ENCODE measurements at regions not wholly inside any gene's neighbourhood (a gene's known extent, or its start where the extent isn't known, plus 50 kb on each side); places are given as distances from the start of the nearest gene placed in this dataset.

- ChIA-PET POLR2A (no interaction called here), CTCF (no interaction called here)
- Histone ChIP-seq H3K27ac (ENCODE audit: extremely low read depth, low read depth, low read length) (no peak overlapping the region), H3K9me3 (ENCODE audit: control insufficient read depth, insufficient read depth, low read depth, low read length) (no peaks in the 10 kb centered on the region), H3K4me3 (ENCODE audit: low read depth, low read length) (no peak overlapping the region), H3K36me3 (ENCODE audit: control insufficient read depth in 2 of 2, insufficient read depth in 1 of 2, low read length in 2 of 2) (no peaks in the 10 kb centered on the region), H3K4me1 (ENCODE audit: control insufficient read depth, insufficient read depth, low read length) (no peaks in the 10 kb centered on the region)
- TF ChIP-seq ZBTB1 (tag by site-specific recombination; IDR thresholded peaks at IDR 0.05) = no peak
- TF ChIP-seq, protein P1, sequence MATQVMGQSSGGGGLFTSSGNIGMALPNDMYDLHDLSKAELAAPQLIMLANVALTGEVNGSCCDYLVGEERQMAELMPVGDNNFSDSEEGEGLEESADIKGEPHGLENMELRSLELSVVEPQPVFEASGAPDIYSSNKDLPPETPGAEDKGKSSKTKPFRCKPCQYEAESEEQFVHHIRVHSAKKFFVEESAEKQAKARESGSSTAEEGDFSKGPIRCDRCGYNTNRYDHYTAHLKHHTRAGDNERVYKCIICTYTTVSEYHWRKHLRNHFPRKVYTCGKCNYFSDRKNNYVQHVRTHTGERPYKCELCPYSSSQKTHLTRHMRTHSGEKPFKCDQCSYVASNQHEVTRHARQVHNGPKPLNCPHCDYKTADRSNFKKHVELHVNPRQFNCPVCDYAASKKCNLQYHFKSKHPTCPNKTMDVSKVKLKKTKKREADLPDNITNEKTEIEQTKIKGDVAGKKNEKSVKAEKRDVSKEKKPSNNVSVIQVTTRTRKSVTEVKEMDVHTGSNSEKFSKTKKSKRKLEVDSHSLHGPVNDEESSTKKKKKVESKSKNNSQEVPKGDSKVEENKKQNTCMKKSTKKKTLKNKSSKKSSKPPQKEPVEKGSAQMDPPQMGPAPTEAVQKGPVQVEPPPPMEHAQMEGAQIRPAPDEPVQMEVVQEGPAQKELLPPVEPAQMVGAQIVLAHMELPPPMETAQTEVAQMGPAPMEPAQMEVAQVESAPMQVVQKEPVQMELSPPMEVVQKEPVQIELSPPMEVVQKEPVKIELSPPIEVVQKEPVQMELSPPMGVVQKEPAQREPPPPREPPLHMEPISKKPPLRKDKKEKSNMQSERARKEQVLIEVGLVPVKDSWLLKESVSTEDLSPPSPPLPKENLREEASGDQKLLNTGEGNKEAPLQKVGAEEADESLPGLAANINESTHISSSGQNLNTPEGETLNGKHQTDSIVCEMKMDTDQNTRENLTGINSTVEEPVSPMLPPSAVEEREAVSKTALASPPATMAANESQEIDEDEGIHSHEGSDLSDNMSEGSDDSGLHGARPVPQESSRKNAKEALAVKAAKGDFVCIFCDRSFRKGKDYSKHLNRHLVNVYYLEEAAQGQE (tag by site-specific recombination; IDR thresholded peaks at IDR 0.05) = peak; percentile 69; the same call in 1 of the 2 replicates
These were observed 279.0 kb upstream of the VCX3A start for GRCh38 chrX:6813836-6814370.

DNA sequence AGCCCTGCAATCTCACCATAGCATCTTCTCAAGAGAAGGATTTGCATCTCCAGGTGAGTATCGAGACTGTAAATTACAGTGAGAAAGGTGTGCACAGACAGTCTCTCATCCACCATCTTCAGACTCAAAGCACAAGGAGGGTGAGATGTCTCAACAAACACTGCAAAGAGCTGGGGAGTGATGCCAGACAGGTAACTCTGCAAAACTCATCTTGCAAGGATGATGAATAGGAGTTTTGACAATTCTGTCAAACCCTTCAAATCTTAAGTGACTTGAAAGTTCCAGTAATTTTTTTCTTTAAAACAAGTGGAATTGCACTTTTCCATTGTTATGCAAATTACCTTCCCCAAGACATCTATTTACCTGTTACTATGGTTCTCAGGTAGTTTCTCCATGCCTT lies 277.2 kb upstream of the VCX3A start:
- no peaks in the 10 kb centered on the region for H3K9me3 ChIP-seq (ENCODE audit: control insufficient read depth, insufficient read depth, low read depth, low read length)
- H3K36me3 ChIP-seq (ENCODE audit: control insufficient read depth in 2 of 2, insufficient read depth in 1 of 2, low read length in 2 of 2) = no peaks in the 10 kb centered on the region
- H3K27ac ChIP-seq (ENCODE audit: extremely low read depth, low read depth, low read length) = no peak overlapping the region
- ChIA-PET CTCF (no interaction called here), POLR2A (no interaction called here)
- H3K4me3 ChIP-seq (ENCODE audit: low read depth, low read length) = no peak overlapping the region
- no peaks in the 10 kb centered on the region for H3K4me1 ChIP-seq (ENCODE audit: control insufficient read depth, insufficient read depth, low read length)
- TF ChIP-seq ZNF544 (tag by site-specific recombination; IDR thresholded peaks at IDR 0.05) = no peak
- no peak for TF ChIP-seq ZNF214 (tag by site-specific recombination; IDR thresholded peaks at IDR 0.05; ENCODE audit: borderline replicate concordance)
- TF ChIP-seq ZNF132 (tag by site-specific recombination; IDR thresholded peaks at IDR 0.05; ENCODE audit: borderline replicate concordance) = no peak
- TF ChIP-seq KLF9 (tag by site-specific recombination; IDR thresholded peaks at IDR 0.05; ENCODE audit: low read depth) = no peak
- TF ChIP-seq SP3 (tag by site-specific recombination; IDR thresholded peaks at IDR 0.05) = no peak
- no peak for TF ChIP-seq ZNF555 (tag by site-specific recombination; conservative IDR thresholded peaks at IDR 0.05)
- no peak for TF ChIP-seq ZBTB6 (tag by site-specific recombination; IDR thresholded peaks at IDR 0.05)
- no peak for TF ChIP-seq BCL11B (tag by site-specific recombination; IDR thresholded peaks at IDR 0.05; ENCODE audit: low read depth)
- no peak for TF ChIP-seq GLIS1 (tag by site-specific recombination; IDR thresholded peaks at IDR 0.05)
- no peak for TF ChIP-seq ZNF585B (tag by site-specific recombination; IDR thresholded peaks at IDR 0.05)
- no peak for TF ChIP-seq ZNF624 (tag by site-specific recombination; IDR thresholded peaks at IDR 0.05)
- TF ChIP-seq ZNF785 (tag by site-specific recombination; IDR thresholded peaks at IDR 0.05) = no peak
- no peak for TF ChIP-seq ZNF660 (tag by site-specific recombination; IDR thresholded peaks at IDR 0.05)
- no peak for TF ChIP-seq ZNF175 (tag by site-specific recombination; IDR thresholded peaks at IDR 0.05)
- no peak for TF ChIP-seq OSR2 (tag by site-specific recombination; IDR thresholded peaks at IDR 0.05)
- no peak for TF ChIP-seq ZNF747 (tag by site-specific recombination; IDR thresholded peaks at IDR 0.05)
- TF ChIP-seq, protein P2, sequence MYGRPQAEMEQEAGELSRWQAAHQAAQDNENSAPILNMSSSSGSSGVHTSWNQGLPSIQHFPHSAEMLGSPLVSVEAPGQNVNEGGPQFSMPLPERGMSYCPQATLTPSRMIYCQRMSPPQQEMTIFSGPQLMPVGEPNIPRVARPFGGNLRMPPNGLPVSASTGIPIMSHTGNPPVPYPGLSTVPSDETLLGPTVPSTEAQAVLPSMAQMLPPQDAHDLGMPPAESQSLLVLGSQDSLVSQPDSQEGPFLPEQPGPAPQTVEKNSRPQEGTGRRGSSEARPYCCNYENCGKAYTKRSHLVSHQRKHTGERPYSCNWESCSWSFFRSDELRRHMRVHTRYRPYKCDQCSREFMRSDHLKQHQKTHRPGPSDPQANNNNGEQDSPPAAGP (tag by site-specific recombination; IDR thresholded peaks at IDR 0.05) = no peak
